IMR-90 (cell line): ENCODE measurements at regions not wholly inside any gene's neighbourhood (a gene's known extent, or its start where the extent isn't known, plus 50 kb on each side); places are given as distances from the start of the nearest gene placed in this dataset.

Source experiments
- ATAC-seq: fragments of 200-7000 bp; cut with Tn5 transposase; 2 replicates; pipeline ENCODE4 v1.9.1; 2020; ENCODE audit warnings: low read depth, mild to moderate bottlenecking, moderate library complexity
- BruUV-seq: library from RNA; stranded (reverse); fragments of 400-500 nt; replicated peaks from 2 replicates; lab custom pipeline; 2021; lab: Mats Ljungman, UMichigan
- CTCF ChIA-PET: fragments of 300-600 bp; formaldehyde crosslinking; extraction: SDS; loops from one replicate; lab custom pipeline; 2021; ENCODE audit warnings: antibody characterized with exemption; lab: Yijun Ruan, JAX
- POLR2A ChIA-PET: fragments of 300-600 bp; sonication (Branson Sonifier 250); formaldehyde crosslinking; loops from one replicate; lab custom pipeline; 2022; ENCODE audit warnings: antibody characterized with exemption; ENCODE audit not compliant: unreplicated experiment; lab: Charles Lee
- DNase-seq: peaks from one replicate; pipeline ENCODE4 v3.0.0; 2013
- H2AFZ ChIP-seq: replicated peaks from 2 replicates; pipeline ENCODE3; 2013; ENCODE audit warnings: low read length, mild to moderate bottlenecking; ENCODE audit not compliant: poor library complexity
- H2AK5ac ChIP-seq: 2 replicates; pipeline ENCODE4 v1.6.1; 2013; ENCODE audit warnings: low read depth, low read length, inconsistent platforms
- H2AK9ac ChIP-seq: replicated peaks from 2 replicates; pipeline ENCODE3; 2013; ENCODE audit warnings: mild to moderate bottlenecking, low read depth, low read length, moderate library complexity; ENCODE audit not compliant: poor library complexity
- H2BK120ac ChIP-seq: 2 replicates; pipeline ENCODE4 v1.6.1; 2013; ENCODE audit warnings: low read depth, low read length, inconsistent platforms
- H2BK15ac ChIP-seq: 3 replicates; pipeline ENCODE4 v1.6.1; 2013; ENCODE audit warnings: low read depth, low read length, inconsistent platforms
- H2BK20ac ChIP-seq: 2 replicates; pipeline ENCODE4 v1.6.1; 2013; ENCODE audit warnings: low read depth, mild to moderate bottlenecking, inconsistent platforms, low read length, moderate library complexity
- H2BK5ac ChIP-seq: 2 replicates; pipeline ENCODE4 v1.6.1; 2013; ENCODE audit warnings: mild to moderate bottlenecking, low read depth, low read length, inconsistent platforms; ENCODE audit not compliant: poor library complexity, severe bottlenecking
- H3K14ac ChIP-seq: replicated peaks from 2 replicates; pipeline ENCODE4 v1.6.1; 2013; ENCODE audit warnings: low read depth, low read length, inconsistent platforms
- H3K18ac ChIP-seq: 2 replicates; pipeline ENCODE4 v1.6.1; 2013; ENCODE audit warnings: low read depth, low read length, control low read depth
- H3K23ac ChIP-seq: 2 replicates; pipeline ENCODE4 v1.6.1; 2013; ENCODE audit warnings: low read depth, low read length, inconsistent platforms
- H3K27ac ChIP-seq: 2 replicates; pipeline ENCODE4 v1.5.1; 2013; ENCODE audit warnings: mild to moderate bottlenecking, control low read depth, low read length; ENCODE audit not compliant: insufficient read depth
- H3K27me3 ChIP-seq: 2 replicates; pipeline ENCODE4 v1.6.1; 2013; ENCODE audit warnings: low read length; ENCODE audit not compliant: control insufficient read depth, insufficient read depth
- H3K36me3 ChIP-seq: 2 replicates; pipeline ENCODE4 v1.6.1; 2013; ENCODE audit warnings: low read length, mixed read lengths; ENCODE audit not compliant: control insufficient read depth, insufficient read depth
- H3K4ac ChIP-seq: 2 replicates; pipeline ENCODE4 v1.6.1; 2013; ENCODE audit warnings: low read depth, low read length, inconsistent platforms
- H3K4me1 ChIP-seq: 2 replicates; pipeline ENCODE4 v1.6.1; 2013; ENCODE audit warnings: low read length, mixed read lengths; ENCODE audit not compliant: control insufficient read depth, insufficient read depth
- H3K4me2 ChIP-seq: 2 replicates; pipeline ENCODE4 v1.6.1; 2013; ENCODE audit warnings: low read depth, mild to moderate bottlenecking, control low read depth, low read length, moderate library complexity
- H3K4me3 ChIP-seq: 2 replicates; pipeline ENCODE4 v1.5.1; 2013; ENCODE audit warnings: low read depth, mild to moderate bottlenecking, control low read depth, low read length, moderate library complexity; ENCODE audit not compliant: insufficient read depth
- H3K56ac ChIP-seq: 2 replicates; pipeline ENCODE4 v1.6.1; 2013; ENCODE audit warnings: low read length, inconsistent platforms; ENCODE audit not compliant: insufficient read depth; ENCODE audit errors: extremely low read depth
- H3K79me1 ChIP-seq, 2 experiments: 2 replicates each; pipeline ENCODE4 v1.6.1; 2013; ENCODE audit warnings: low read length in 2 of 2, inconsistent platforms in 1 of 2, low read depth in 1 of 2
- H3K9ac ChIP-seq: 2 replicates; pipeline ENCODE4 v1.6.1; 2013; ENCODE audit warnings: low read depth, low read length, control low read depth
- H3K9me1 ChIP-seq: 2 replicates; pipeline ENCODE4 v1.6.1; 2013; ENCODE audit warnings: low read length, inconsistent platforms; ENCODE audit not compliant: insufficient read depth
- H3K9me3 ChIP-seq: 2 replicates; pipeline ENCODE4 v1.6.1; 2013; ENCODE audit warnings: low read length; ENCODE audit not compliant: control insufficient read depth, insufficient read depth
- H4K20me1 ChIP-seq: 2 replicates; pipeline ENCODE4 v1.6.1; 2013; ENCODE audit warnings: low read length, inconsistent platforms; ENCODE audit not compliant: insufficient read depth
- H4K5ac ChIP-seq: 2 replicates; pipeline ENCODE4 v1.6.1; 2013; ENCODE audit warnings: mild to moderate bottlenecking, low read depth, low read length, control low read depth
- H4K8ac ChIP-seq, 2 experiments: 2 replicates each; pipeline ENCODE4 v1.6.1; 2013; ENCODE audit warnings: low read depth in 2 of 2, low read length in 2 of 2, control low read depth in 1 of 2, inconsistent platforms in 1 of 2
- H4K91ac ChIP-seq: 2 replicates; pipeline ENCODE4 v1.6.1; 2013; ENCODE audit warnings: low read depth, low read length, inconsistent platforms; ENCODE audit not compliant: insufficient read depth
- BHLHE40 ChIP-seq: fragments of 150-350 bp; IDR thresholded peaks from 2 replicates; pipeline ENCODE4 v1.6.1; 2016; ENCODE audit warnings: mild to moderate bottlenecking, low read depth, low read length
- CEBPB ChIP-seq: IDR thresholded peaks from 2 replicates; pipeline ENCODE4 v1.6.1; 2012; ENCODE audit warnings: low read depth, low read length, improper control_type of control experiment
- CHD1 ChIP-seq: IDR thresholded peaks from 2 replicates; pipeline ENCODE4 v1.6.1; 2012; ENCODE audit warnings: low read depth, low read length, improper control_type of control experiment
- CTCF ChIP-seq: conservative IDR thresholded peaks from 2 replicates; pipeline ENCODE4 v1.5.1; 2012; ENCODE audit warnings: mild to moderate bottlenecking, low read depth, low read length, improper control_type of control experiment
- ELK1 ChIP-seq: fragments of 150-350 bp; IDR thresholded peaks from 2 replicates; pipeline ENCODE4 v1.6.1; 2016; ENCODE audit warnings: low read depth, mild to moderate bottlenecking, low read length, moderate library complexity, borderline replicate concordance
- FOS ChIP-seq: fragments of 150-350 bp; IDR thresholded peaks from 2 replicates; pipeline ENCODE4 v1.6.1; 2016; ENCODE audit warnings: low read depth, low read length
- MAFK ChIP-seq: IDR thresholded peaks from 2 replicates; pipeline ENCODE4 v1.6.1; 2012; ENCODE audit warnings: low read depth, low read length, improper control_type of control experiment
- MAZ ChIP-seq: IDR thresholded peaks from 2 replicates; pipeline ENCODE4 v1.6.1; 2012; ENCODE audit warnings: low read depth, mild to moderate bottlenecking, low read length, improper control_type of control experiment, moderate library complexity, borderline replicate concordance
- MXI1 ChIP-seq: IDR thresholded peaks from 2 replicates; pipeline ENCODE4 v1.6.1; 2012; ENCODE audit warnings: low read depth, mild to moderate bottlenecking, low read length, moderate library complexity, borderline replicate concordance
- NFE2L2 ChIP-seq: fragments of 150-350 bp; IDR thresholded peaks from 2 replicates; pipeline ENCODE4 v1.6.1; 2016; ENCODE audit warnings: low read depth, mild to moderate bottlenecking, low read length
- POLR2A ChIP-seq: IDR thresholded peaks from 2 replicates; pipeline ENCODE4 v1.6.1; 2012; ENCODE audit warnings: mild to moderate bottlenecking, low read depth, low read length
- RAD21 ChIP-seq: IDR thresholded peaks from 2 replicates; pipeline ENCODE4 v1.6.1; 2012; ENCODE audit warnings: low read length, improper control_type of control experiment
- RCOR1 ChIP-seq: IDR thresholded peaks from 2 replicates; pipeline ENCODE4 v1.6.1; 2012; ENCODE audit warnings: mild to moderate bottlenecking, low read length, improper control_type of control experiment; ENCODE audit not compliant: insufficient replicate concordance
- RFX5 ChIP-seq: IDR thresholded peaks from 2 replicates; pipeline ENCODE4 v1.8.0; 2012; ENCODE audit warnings: low read depth, mild to moderate bottlenecking, low read length, moderate library complexity
- SMC3 ChIP-seq: fragments of 150-350 bp; IDR thresholded peaks from 2 replicates; pipeline ENCODE4 v1.6.1; 2016; ENCODE audit warnings: low read depth, mild to moderate bottlenecking, antibody characterized with exemption, low read length, moderate library complexity
- USF2 ChIP-seq: fragments of 150-350 bp; IDR thresholded peaks from 2 replicates; pipeline ENCODE4 v1.6.1; 2017; ENCODE audit warnings: mild to moderate bottlenecking, antibody characterized with exemption, low read length, low read depth
- whole genome bisulfite sequencing, 2 experiments: methylation state at CpG; one replicate each; pipeline versions ENCODE4 v1.1.5 to v1.1.7; 2013; ENCODE audit warnings: missing lambda C conversion rate in 2 of 2; ENCODE audit not compliant: insufficient read length in 1 of 2; ENCODE audit errors: extremely low coverage in 2 of 2; 5-methylcytosine and 5-hydroxymethylcytosine counted together
- dilution Hi-C: fragments of 300-500 bp; cut with HindIII; formaldehyde crosslinking; loops from one replicate; pipeline ENCODE4 v1.14.3; 2018; ENCODE audit warnings: low sequenced_read_pairs; ENCODE audit not compliant: unreplicated experiment
- in situ Hi-C: fragments of 300-500 bp; cut with MboI; formaldehyde crosslinking; loops from 3 replicates; pipeline ENCODE4 v1.14.3; 2019; ENCODE audit warnings: low sequenced_read_pairs, inconsistent platforms, mixed read lengths
- intact Hi-C: fragments of 100-400 bp; cut with micrococcal nuclease; formaldehyde crosslinking; loops from 2 replicates; pipeline ENCODE4 v1.10.0; 2022

GRCh38 chr16:76724181-76724580 is 447.0 kb downstream of the CNTNAP4 start:
- intact Hi-C loops (no loop called here), in situ Hi-C loops (no loop called here), dilution Hi-C loops (no loop called here)
- H4K20me1 ChIP-seq: no peaks in the 10 kb centered on the region
- H3K9me3 ChIP-seq: peaks cover 5% of the 10 kb centered on the region; the same call in 1 of the 2 replicates
- no peak overlapping the region for H3K27ac ChIP-seq
- H3K79me1 ChIP-seq: no peaks in the 10 kb centered on the region
- H2AFZ ChIP-seq: no peak overlapping the region
- ATAC-seq (no peak), DNase-seq (no peak)
- H3K27me3 ChIP-seq: no peaks in the 10 kb centered on the region
- no peak overlapping the region for H2BK5ac ChIP-seq
- TF ChIP-seq FOS (no peak), NFE2L2 (no peak), BHLHE40 (no peak), SMC3 (no peak), POLR2A (no peak), RCOR1 (no peak), ELK1 (no peak), USF2 (no peak), MAZ (no peak), CEBPB (no peak), CTCF (no peak), CHD1 (no peak), MXI1 (no peak), RAD21 (no peak), RFX5 (no peak), MAFK (no peak)
- H3K4me1 ChIP-seq: no peaks in the 10 kb centered on the region
- H3K4me2 ChIP-seq: no peak overlapping the region
- CTCF ChIA-PET: no interaction called here
- H3K36me3 ChIP-seq: no peaks in the 10 kb centered on the region
- H2BK20ac ChIP-seq: no peak overlapping the region
- H2BK15ac ChIP-seq: no peak overlapping the region
- H3K9me1 ChIP-seq: no peaks in the 10 kb centered on the region
- no TSS peak for BruUV-seq
- no peak overlapping the region for H3K14ac ChIP-seq
- no peak overlapping the region for H4K8ac ChIP-seq
- no peak overlapping the region for H3K56ac ChIP-seq
- H3K18ac ChIP-seq: no peak overlapping the region
- no peak overlapping the region for H3K9ac ChIP-seq
- H4K91ac ChIP-seq: no peak overlapping the region
- H3K4ac ChIP-seq: no peak overlapping the region
- WGBS, 2 experiments: no CpG with 5 or more reads among the region's 1 CpG
- POLR2A ChIA-PET: no interaction called here
- H2AK5ac ChIP-seq: no peak overlapping the region
- H2BK120ac ChIP-seq: no peak overlapping the region
- no peak overlapping the region for H3K4me3 ChIP-seq
- H2AK9ac ChIP-seq: no peak overlapping the region
- H3K23ac ChIP-seq: no peak overlapping the region
- no peak overlapping the region for H4K5ac ChIP-seq
